MM.1S (cell line): ENCODE measurements at regions not wholly inside any gene's neighbourhood (a gene's known extent, or its start where the extent isn't known, plus 50 kb on each side); places are given as distances from the start of the nearest gene placed in this dataset.

Experiments used
- DNase-seq: peaks from one replicate; pipeline ENCODE4 v3.0.0-alpha.2; 2015
- H2AFZ ChIP-seq: fragments of 300-600 bp; sonication (generic); 2 replicates; pipeline ENCODE4 v1.6.0; 2016; ENCODE audit warnings: antibody characterized with exemption, low read length
- H3F3A ChIP-seq: fragments of 300-600 bp; sonication (generic); 2 replicates; pipeline ENCODE4 v1.6.1; 2016; ENCODE audit warnings: mild to moderate bottlenecking, antibody characterized with exemption, low read length, moderate library complexity, mixed read lengths; ENCODE audit not compliant: insufficient read depth
- H3K27ac ChIP-seq: fragments of 300-600 bp; sonication (generic); 2 replicates; pipeline ENCODE4 v1.5.1; 2016; ENCODE audit warnings: mild to moderate bottlenecking, low read length
- H3K27me3 ChIP-seq: fragments of 300-600 bp; sonication (generic); replicated peaks from 2 replicates; pipeline ENCODE4 v1.6.0; 2016; ENCODE audit warnings: low read length; ENCODE audit not compliant: insufficient read depth
- H3K36me3 ChIP-seq: fragments of 300-600 bp; sonication (generic); replicated peaks from 2 replicates; pipeline ENCODE4 v1.6.1; 2016; ENCODE audit warnings: mild to moderate bottlenecking, low read length, mixed read lengths; ENCODE audit not compliant: insufficient read depth
- H3K4me1 ChIP-seq: fragments of 300-600 bp; sonication (generic); 2 replicates; pipeline ENCODE4 v1.6.1; 2016; ENCODE audit warnings: low read length, mixed read lengths
- H3K4me2 ChIP-seq: fragments of 300-600 bp; sonication (generic); 2 replicates; pipeline ENCODE4 v1.6.0; 2016; ENCODE audit warnings: low read depth, low read length
- H3K4me3 ChIP-seq: fragments of 300-600 bp; sonication (generic); 2 replicates; pipeline ENCODE4 v1.5.1; 2016; ENCODE audit warnings: low read length, mixed read lengths
- H3K79me2 ChIP-seq: fragments of 300-600 bp; sonication (generic); 2 replicates; pipeline ENCODE4 v1.6.1; 2016; ENCODE audit warnings: mixed run types, low read length, mixed read lengths
- H3K9ac ChIP-seq: fragments of 300-600 bp; sonication (generic); 2 replicates; pipeline ENCODE4 v1.6.1; 2016; ENCODE audit warnings: low read length, mixed read lengths
- H3K9me2 ChIP-seq: fragments of 300-600 bp; sonication (generic); replicated peaks from 2 replicates; pipeline ENCODE4 v1.6.1; 2016; ENCODE audit warnings: mild to moderate bottlenecking, low read length, mixed read lengths; ENCODE audit not compliant: insufficient read depth
- H3K9me3 ChIP-seq: fragments of 300-600 bp; sonication (generic); replicated peaks from 2 replicates; pipeline ENCODE4 v1.6.1; 2016; ENCODE audit warnings: mild to moderate bottlenecking, low read length, mixed read lengths; ENCODE audit not compliant: insufficient read depth
- H4K20me1 ChIP-seq: fragments of 300-600 bp; sonication (generic); 2 replicates; pipeline ENCODE4 v1.6.1; 2016; ENCODE audit warnings: mild to moderate bottlenecking, low read length, moderate library complexity, mixed read lengths; ENCODE audit not compliant: insufficient read depth
- CTCF ChIP-seq: fragments of 300-600 bp; sonication (generic); IDR thresholded peaks from 2 replicates; pipeline ENCODE4 v1.5.1; 2016; ENCODE audit warnings: antibody characterized with exemption, low read length, mixed read lengths
- EZH2 ChIP-seq: fragments of 300-600 bp; sonication (generic); optimal IDR thresholded peaks from 2 replicates; pipeline ENCODE3; 2017; ENCODE audit warnings: low read depth, mild to moderate bottlenecking, antibody characterized with exemption, low read length, mixed read lengths
- EZH2phosphoT487 ChIP-seq: fragments of 300-600 bp; sonication (generic); IDR thresholded peaks from 2 replicates; pipeline ENCODE4 v1.6.1; 2018; ENCODE audit warnings: antibody characterized with exemption, low read length

DNA sequence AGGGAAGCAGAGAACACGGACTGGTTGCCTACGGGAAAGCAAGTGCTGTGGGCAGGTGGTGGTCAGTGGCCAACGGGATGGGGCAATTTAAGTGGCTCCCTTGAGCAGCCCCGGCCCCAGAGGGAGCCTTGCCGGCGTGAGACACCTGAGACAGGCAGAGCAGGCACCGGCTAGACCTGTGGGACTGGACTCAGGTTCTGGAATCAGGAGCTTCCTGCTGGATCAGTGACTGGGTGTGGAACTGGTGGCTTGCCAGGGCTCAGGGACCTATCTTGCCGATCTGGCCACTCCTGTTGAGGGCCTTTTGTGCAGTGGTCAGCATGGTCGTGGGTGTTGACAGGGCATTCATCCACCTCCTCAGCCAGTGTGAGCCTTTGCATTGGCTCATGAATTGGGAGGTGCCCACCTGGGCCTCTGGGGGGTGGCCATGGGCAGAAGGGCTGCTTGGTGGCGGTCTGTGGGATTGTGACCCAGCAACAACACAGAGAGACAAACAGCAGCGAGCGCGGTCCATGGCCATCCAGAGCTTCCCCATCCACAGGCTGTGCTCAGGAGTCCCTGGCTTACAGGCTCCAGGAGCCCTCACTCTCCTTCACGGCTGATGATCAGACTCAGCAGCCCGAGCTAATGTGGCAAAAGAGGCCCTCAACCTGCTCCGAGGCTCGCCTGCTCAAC lies 85.4 kb upstream of the ZNF516 start:
- no peak overlapping the region for H3K27ac ChIP-seq
- DNase-seq: no peak
- no peaks in the 10 kb centered on the region for H3K79me2 ChIP-seq
- H4K20me1 ChIP-seq: no peaks in the 10 kb centered on the region
- H3K9me2 ChIP-seq: no peaks in the 10 kb centered on the region
- no peaks in the 10 kb centered on the region for H3K4me1 ChIP-seq
- no peak overlapping the region for H3K4me2 ChIP-seq
- H3K36me3 ChIP-seq: no peaks in the 10 kb centered on the region
- no peak overlapping the region for H3K4me3 ChIP-seq
- no peaks in the 10 kb centered on the region for H3F3A ChIP-seq
- no peaks in the 10 kb centered on the region for H3K27me3 ChIP-seq
- no peak overlapping the region for H2AFZ ChIP-seq
- TF ChIP-seq CTCF (no peak), EZH2phosphoT487 (no peak), EZH2 (no peak)
- no peaks in the 10 kb centered on the region for H3K9me3 ChIP-seq
- no peak overlapping the region for H3K9ac ChIP-seq

GRCh38 chr18:76579301-76579695 lies 84.3 kb upstream of the ZNF516 start:
- Histone ChIP-seq H3K36me3 (no peaks in the 10 kb centered on the region), H2AFZ (no peak overlapping the region), H3K9ac (no peak overlapping the region), H3F3A (no peaks in the 10 kb centered on the region), H3K79me2 (no peaks in the 10 kb centered on the region), H3K9me3 (no peaks in the 10 kb centered on the region), H3K27ac (no peak overlapping the region), H4K20me1 (no peaks in the 10 kb centered on the region), H3K27me3 (no peaks in the 10 kb centered on the region), H3K4me1 (no peaks in the 10 kb centered on the region), H3K4me2 (no peak overlapping the region), H3K4me3 (no peak overlapping the region), H3K9me2 (no peaks in the 10 kb centered on the region)
- DNase-seq: no peak
- TF ChIP-seq EZH2: no peak
- no peak for TF ChIP-seq EZH2phosphoT487
- no peak for TF ChIP-seq CTCF

DNA sequence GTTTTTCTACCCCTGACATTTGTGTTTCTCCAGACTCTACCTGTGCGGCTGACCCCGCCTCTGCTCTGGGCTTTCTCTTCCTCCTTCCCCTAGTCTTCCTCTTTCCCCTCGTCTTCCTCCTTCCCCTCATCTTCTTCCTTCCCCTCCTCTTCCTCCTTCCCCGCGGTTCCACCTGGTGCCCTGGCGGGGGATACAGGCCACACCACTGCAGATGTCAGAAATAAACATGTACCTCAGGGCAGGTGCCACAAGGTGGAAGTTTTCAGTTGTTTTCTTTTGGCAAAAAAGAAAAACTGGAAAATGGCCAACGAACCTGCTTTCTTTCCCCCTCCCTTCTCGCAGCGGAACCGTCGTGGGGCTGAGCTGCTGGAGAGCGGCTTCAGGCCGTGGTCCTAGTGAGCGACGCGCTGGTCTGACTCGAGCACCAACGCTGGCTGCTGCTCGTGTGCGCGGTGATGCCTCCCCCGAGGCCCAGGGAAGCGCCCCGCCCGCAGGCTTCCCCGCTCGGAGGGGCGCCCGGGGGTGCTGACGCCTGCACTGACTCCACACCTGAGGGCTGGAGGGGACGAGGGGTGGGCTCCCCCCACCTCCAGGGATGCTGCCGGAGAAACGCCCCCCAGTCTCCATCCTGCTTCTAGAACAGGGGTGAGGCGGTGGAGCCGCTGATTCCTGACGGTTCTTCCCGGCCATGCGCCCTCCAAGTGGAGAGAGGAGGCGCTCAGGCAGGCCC lies 83.7 kb upstream of the ZNF516 start:
- Histone ChIP-seq H3K4me2 (no peak overlapping the region), H3K9me3 (no peaks in the 10 kb centered on the region), H4K20me1 (no peaks in the 10 kb centered on the region), H3K4me3 (no peak overlapping the region), H3F3A (no peaks in the 10 kb centered on the region), H3K9me2 (no peaks in the 10 kb centered on the region), H3K27ac (no peak overlapping the region), H3K27me3 (no peaks in the 10 kb centered on the region), H3K36me3 (no peaks in the 10 kb centered on the region), H3K4me1 (no peaks in the 10 kb centered on the region), H3K79me2 (no peaks in the 10 kb centered on the region), H3K9ac (no peak overlapping the region), H2AFZ (no peak overlapping the region)
- TF ChIP-seq CTCF (no peak), EZH2 (no peak), EZH2phosphoT487 (no peak)
- no peak for DNase-seq
